B cell (primary cell): ENCODE measurements at regions not wholly inside any gene's neighbourhood (a gene's known extent, or its start where the extent isn't known, plus 50 kb on each side); places are given as distances from the start of the nearest gene placed in this dataset.

Experiments used
- ATAC-seq: fragments of 200-7000 bp; cut with Tn5 transposase; one replicate; pipeline ENCODE4 v1.10.0; 2021; ENCODE audit warnings: low read depth, mild to moderate bottlenecking, moderate number of reproducible peaks, moderate library complexity
- CTCF ChIA-PET: fragments of 350-600 bp; sonication (Branson Sonifier 250); formaldehyde crosslinking; loops from one replicate; lab custom pipeline; 2021; ENCODE audit warnings: antibody characterized with exemption, inconsistent platforms; lab: Charles Lee
- POLR2A ChIA-PET: fragments of 350-600 bp; sonication (Branson Sonifier 250); formaldehyde crosslinking; loops from one replicate; lab custom pipeline; 2021; ENCODE audit warnings: antibody characterized with exemption; lab: Charles Lee
- DNase-seq: peaks from one replicate; pipeline ENCODE4 v3.0.0; 2013
- H2AFZ ChIP-seq: 2 replicates; pipeline ENCODE4 v1.6.1; 2012; ENCODE audit warnings: mild to moderate bottlenecking, low read depth, low read length; ENCODE audit not compliant: insufficient read depth, poor library complexity, severe bottlenecking
- H3K27ac ChIP-seq, 2 donors: 1 replicate in 1 of 2; 2 replicates in 1 of 2; pipeline ENCODE4 v1.5.1; 2012 to 2013; ENCODE audit warnings: low read length in 2 of 2, mild to moderate bottlenecking in 2 of 2, moderate library complexity in 1 of 2
- H3K27me3 ChIP-seq, 4 experiments: fragments of 200-600 bp in 1 of 4; sonication (generic) in 1 of 4; replicated peaks in 1 of 4; 1 replicate in 2 of 4; 2 replicates in 2 of 4; pipeline versions ENCODE4 v1.6.1 to v1.7.0; 2013 to 2016; ENCODE audit warnings: low read length in 3 of 4, mild to moderate bottlenecking in 2 of 4, mixed read lengths in 1 of 4, moderate library complexity in 1 of 4; ENCODE audit not compliant: insufficient read depth in 4 of 4, control insufficient read depth in 3 of 4; ENCODE audit errors: control extremely low read depth in 1 of 4
- H3K36me3 ChIP-seq, 2 experiments: replicated peaks in 1 of 2; 1 replicate in 1 of 2; 2 replicates in 1 of 2; pipeline versions ENCODE4 v1.6.1 to v1.7.1; 2013; ENCODE audit warnings: low read length in 1 of 2; ENCODE audit not compliant: insufficient read depth in 2 of 2, control insufficient read depth in 1 of 2; ENCODE audit errors: control extremely low read depth in 1 of 2, extremely low read depth in 1 of 2
- H3K4me1 ChIP-seq, 2 donors: fragments of 200-600 bp in 1 of 2; sonication (generic) in 1 of 2; 1 replicate in 1 of 2; 2 replicates in 1 of 2; pipeline versions ENCODE4 v1.5.1 to v1.6.1; 2013 to 2017; ENCODE audit warnings: low read length in 2 of 2; ENCODE audit not compliant: control insufficient read depth in 2 of 2, insufficient read depth in 2 of 2
- H3K4me2 ChIP-seq: replicated peaks from 2 replicates; pipeline ENCODE3; 2012; ENCODE audit warnings: mild to moderate bottlenecking, low read depth, low read length; ENCODE audit not compliant: poor library complexity, severe bottlenecking
- H3K4me3 ChIP-seq, 5 experiments: fragments of 200-600 bp in 1 of 5; sonication (generic) in 1 of 5; 1 replicate in 3 of 5; 2 replicates in 2 of 5; pipeline versions ENCODE4 v1.5.1 to v1.7.0; 2011 to 2016; ENCODE audit warnings: low read length in 4 of 5, mild to moderate bottlenecking in 4 of 5, low read depth in 2 of 5, control low read depth in 1 of 5, moderate library complexity in 1 of 5; ENCODE audit not compliant: insufficient read depth in 1 of 5; ENCODE audit errors: control extremely low read depth in 1 of 5, extremely low read depth in 1 of 5
- H3K79me2 ChIP-seq: fragments of 200-600 bp; sonication (generic); one replicate; pipeline ENCODE4 v1.6.0; 2016; ENCODE audit warnings: low read length; ENCODE audit not compliant: control insufficient read depth, insufficient read depth
- H3K9ac ChIP-seq: fragments of 200-600 bp; sonication (generic); 2 replicates; pipeline ENCODE4 v1.6.1; 2017; ENCODE audit warnings: mild to moderate bottlenecking, low read length, moderate library complexity
- H3K9me3 ChIP-seq, 3 donors: one replicate each; pipeline versions ENCODE4 v1.6.1 to v1.7.1; 2013; ENCODE audit warnings: low read length in 2 of 3; ENCODE audit not compliant: control insufficient read depth in 2 of 3, insufficient read depth in 1 of 3; ENCODE audit errors: control extremely low read depth in 1 of 3
- H4K20me1 ChIP-seq: 2 replicates; pipeline ENCODE4 v1.6.0; 2012; ENCODE audit warnings: mild to moderate bottlenecking, low read length; ENCODE audit not compliant: insufficient read depth, control insufficient read depth, poor library complexity, severe bottlenecking
- H3K27ac Mint-ChIP-seq: one replicate; pipeline ENCODE4 v1.8.0; 2021; ENCODE audit warnings: mixed read lengths
- H3K27me3 Mint-ChIP-seq: one replicate; pipeline ENCODE4 v1.8.0; 2021; ENCODE audit warnings: mixed read lengths
- H3K4me1 Mint-ChIP-seq: one replicate; pipeline ENCODE4 v1.8.0; 2021; ENCODE audit warnings: mixed read lengths
- H3K4me3 Mint-ChIP-seq: one replicate; pipeline ENCODE4 v1.8.0; 2021; ENCODE audit warnings: mixed read lengths
- H3K9me3 Mint-ChIP-seq: one replicate; pipeline ENCODE4 v1.8.0; 2022; ENCODE audit warnings: mixed read lengths; ENCODE audit not compliant: insufficient read depth
- EZH2 ChIP-seq: IDR thresholded peaks from 2 replicates; pipeline ENCODE4 v1.6.1; 2012; ENCODE audit warnings: borderline replicate concordance, low read depth, mild to moderate bottlenecking, moderate library complexity, low read length; ENCODE audit not compliant: insufficient read depth, poor library complexity, severe bottlenecking
- WGBS: methylation state at CpG from one replicate; pipeline ENCODE4 v1.1.5; 2013; ENCODE audit warnings: missing lambda C conversion rate; ENCODE audit not compliant: insufficient coverage; 5-methylcytosine and 5-hydroxymethylcytosine counted together
- intact Hi-C: fragments of 100-400 bp; cut with micrococcal nuclease; formaldehyde crosslinking; loops from one replicate; pipeline ENCODE4 v1.10.0; 2022
- TF ChIP-seq, protein P1 (sequence below): fragments of 200-600 bp; IDR thresholded peaks from one replicate; pipeline ENCODE4 v1.8.0; 2022; ENCODE audit warnings: antibody characterized with exemption, mild to moderate bottlenecking

DNA sequence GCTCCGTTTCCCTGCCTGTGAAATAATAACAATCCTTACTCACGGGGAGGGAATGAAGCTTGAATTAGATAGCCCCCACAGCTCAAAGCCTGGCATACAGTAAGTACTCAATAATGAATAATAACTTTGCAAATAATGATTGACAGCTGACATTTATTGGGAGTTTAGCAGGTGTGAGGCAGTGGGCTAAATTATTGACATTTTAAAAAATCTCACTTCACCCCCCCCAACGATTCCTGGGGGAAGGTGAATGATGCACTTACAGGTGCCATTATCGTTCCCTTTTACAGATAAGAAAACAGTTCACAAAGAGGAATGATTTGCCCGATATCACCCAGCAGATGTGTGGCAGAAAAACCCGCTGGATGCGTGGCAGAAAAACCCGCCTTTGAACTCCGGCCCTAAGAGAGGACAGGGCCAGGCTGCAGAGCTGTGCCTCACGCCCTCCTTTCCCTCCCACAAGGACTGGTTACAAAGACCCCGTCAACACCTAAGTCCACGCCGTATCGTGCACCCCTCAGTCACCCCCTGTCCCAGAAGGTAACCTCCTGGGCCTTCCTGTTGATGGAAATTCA is 114.2 kb upstream of the PTPN1 start:
- intact Hi-C loops = no loop called here
- H3K9me3 ChIP-seq = no peaks in the 10 kb centered on the region
- H3K79me2 ChIP-seq = no peaks in the 10 kb centered on the region
- Mint-ChIP-seq H3K27me3 (peaks cover 9% of the 10 kb centered on the region), H3K27ac (no peak overlapping the region), H3K4me3 (no peak overlapping the region), H3K9me3 (no peaks in the 10 kb centered on the region), H3K4me1 (peaks cover 5% of the 10 kb centered on the region)
- DNase-seq = no peak
- no peaks in the 10 kb centered on the region for H3K27me3 ChIP-seq
- H3K36me3 ChIP-seq = no peaks in the 10 kb centered on the region
- ChIA-PET POLR2A (no interaction called here), CTCF (no interaction called here)
- H3K4me2 ChIP-seq = no peak overlapping the region
- no peak overlapping the region for H2AFZ ChIP-seq
- no peak overlapping the region for H3K4me3 ChIP-seq
- H4K20me1 ChIP-seq = no peaks in the 10 kb centered on the region
- 98% methylated on average over 10 of the region's 14 CpGs for WGBS
- H3K9ac ChIP-seq = no peak overlapping the region
- TF ChIP-seq EZH2 = no peak
- TF ChIP-seq, protein P1, sequence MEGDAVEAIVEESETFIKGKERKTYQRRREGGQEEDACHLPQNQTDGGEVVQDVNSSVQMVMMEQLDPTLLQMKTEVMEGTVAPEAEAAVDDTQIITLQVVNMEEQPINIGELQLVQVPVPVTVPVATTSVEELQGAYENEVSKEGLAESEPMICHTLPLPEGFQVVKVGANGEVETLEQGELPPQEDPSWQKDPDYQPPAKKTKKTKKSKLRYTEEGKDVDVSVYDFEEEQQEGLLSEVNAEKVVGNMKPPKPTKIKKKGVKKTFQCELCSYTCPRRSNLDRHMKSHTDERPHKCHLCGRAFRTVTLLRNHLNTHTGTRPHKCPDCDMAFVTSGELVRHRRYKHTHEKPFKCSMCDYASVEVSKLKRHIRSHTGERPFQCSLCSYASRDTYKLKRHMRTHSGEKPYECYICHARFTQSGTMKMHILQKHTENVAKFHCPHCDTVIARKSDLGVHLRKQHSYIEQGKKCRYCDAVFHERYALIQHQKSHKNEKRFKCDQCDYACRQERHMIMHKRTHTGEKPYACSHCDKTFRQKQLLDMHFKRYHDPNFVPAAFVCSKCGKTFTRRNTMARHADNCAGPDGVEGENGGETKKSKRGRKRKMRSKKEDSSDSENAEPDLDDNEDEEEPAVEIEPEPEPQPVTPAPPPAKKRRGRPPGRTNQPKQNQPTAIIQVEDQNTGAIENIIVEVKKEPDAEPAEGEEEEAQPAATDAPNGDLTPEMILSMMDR = no peak
- H3K27ac ChIP-seq = no peak overlapping the region
- ATAC-seq = no peak
- H3K4me1 ChIP-seq = peaks cover 7 to 9% of the 10 kb centered on the region in 2 donors

DNA sequence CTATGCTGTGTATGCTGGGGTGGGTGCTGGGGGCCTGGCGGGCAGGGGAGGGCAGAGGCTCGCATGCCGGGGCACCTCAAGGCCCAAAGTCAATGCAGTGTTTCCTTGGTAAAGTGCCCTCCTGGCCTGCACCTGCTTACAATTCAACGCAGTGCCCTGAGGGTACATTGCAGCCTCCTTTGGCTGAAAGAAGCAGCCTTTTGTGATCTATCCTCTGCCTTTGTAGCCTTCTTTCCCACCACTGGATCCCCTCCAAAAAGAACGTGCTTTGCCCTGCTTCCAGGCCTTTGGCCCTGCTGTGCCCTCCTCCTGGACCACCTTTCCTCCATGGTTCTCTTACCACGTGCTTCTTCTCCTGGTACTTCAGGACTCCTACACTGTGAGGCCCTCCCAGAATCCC is 113.6 kb upstream of the PTPN1 start:
- H3K9me3 ChIP-seq = no peaks in the 10 kb centered on the region
- WGBS = 93% methylated on average over 6 of the region's 6 CpGs
- H3K27ac ChIP-seq = no peak overlapping the region
- H3K4me1 ChIP-seq = peaks cover 7 to 9% of the 10 kb centered on the region in 2 donors
- Mint-ChIP-seq H3K4me1 (peaks cover 5% of the 10 kb centered on the region), H3K9me3 (no peaks in the 10 kb centered on the region), H3K27me3 (peaks cover 9% of the 10 kb centered on the region), H3K4me3 (no peak overlapping the region), H3K27ac (no peak overlapping the region)
- no peak overlapping the region for H3K9ac ChIP-seq
- ChIA-PET POLR2A (no interaction called here), CTCF (no interaction called here)
- H3K4me2 ChIP-seq = no peak overlapping the region
- H2AFZ ChIP-seq = no peak overlapping the region
- no peaks in the 10 kb centered on the region for H3K27me3 ChIP-seq
- ATAC-seq = no peak
- H3K4me3 ChIP-seq = no peak overlapping the region
- DNase-seq = no peak
- no peaks in the 10 kb centered on the region for H3K79me2 ChIP-seq
- TF ChIP-seq, protein P1 = no peak
- no peak for TF ChIP-seq EZH2
- no peaks in the 10 kb centered on the region for H4K20me1 ChIP-seq
- no peaks in the 10 kb centered on the region for H3K36me3 ChIP-seq
- intact Hi-C loops = no loop called here
